IMR-90 (cell line): ENCODE measurements at regions not wholly inside any gene's neighbourhood (a gene's known extent, or its start where the extent isn't known, plus 50 kb on each side); places are given as distances from the start of the nearest gene placed in this dataset.

Experiments
- ATAC-seq: fragments of 200-7000 bp; cut with Tn5 transposase; 2 replicates; pipeline ENCODE4 v1.9.1; 2020; ENCODE audit warnings: low read depth, mild to moderate bottlenecking, moderate library complexity
- BruUV-seq: library from RNA; stranded (reverse); fragments of 400-500 nt; replicated peaks from 2 replicates; lab custom pipeline; 2021; lab: Mats Ljungman, UMichigan
- CTCF ChIA-PET: fragments of 300-600 bp; formaldehyde crosslinking; extraction: SDS; loops from one replicate; lab custom pipeline; 2021; ENCODE audit warnings: antibody characterized with exemption; lab: Yijun Ruan, JAX
- POLR2A ChIA-PET: fragments of 300-600 bp; sonication (Branson Sonifier 250); formaldehyde crosslinking; loops from one replicate; lab custom pipeline; 2022; ENCODE audit warnings: antibody characterized with exemption; ENCODE audit not compliant: unreplicated experiment; lab: Charles Lee
- DNase-seq: peaks from one replicate; pipeline ENCODE4 v3.0.0; 2013
- H2AFZ ChIP-seq: replicated peaks from 2 replicates; pipeline ENCODE3; 2013; ENCODE audit warnings: low read length, mild to moderate bottlenecking; ENCODE audit not compliant: poor library complexity
- H2AK5ac ChIP-seq: 2 replicates; pipeline ENCODE4 v1.6.1; 2013; ENCODE audit warnings: low read depth, low read length, inconsistent platforms
- H2AK9ac ChIP-seq: replicated peaks from 2 replicates; pipeline ENCODE3; 2013; ENCODE audit warnings: mild to moderate bottlenecking, low read depth, low read length, moderate library complexity; ENCODE audit not compliant: poor library complexity
- H2BK120ac ChIP-seq: 2 replicates; pipeline ENCODE4 v1.6.1; 2013; ENCODE audit warnings: low read depth, low read length, inconsistent platforms
- H2BK15ac ChIP-seq: 3 replicates; pipeline ENCODE4 v1.6.1; 2013; ENCODE audit warnings: low read depth, low read length, inconsistent platforms
- H2BK20ac ChIP-seq: 2 replicates; pipeline ENCODE4 v1.6.1; 2013; ENCODE audit warnings: low read depth, mild to moderate bottlenecking, inconsistent platforms, low read length, moderate library complexity
- H2BK5ac ChIP-seq: 2 replicates; pipeline ENCODE4 v1.6.1; 2013; ENCODE audit warnings: mild to moderate bottlenecking, low read depth, low read length, inconsistent platforms; ENCODE audit not compliant: poor library complexity, severe bottlenecking
- H3K14ac ChIP-seq: replicated peaks from 2 replicates; pipeline ENCODE4 v1.6.1; 2013; ENCODE audit warnings: low read depth, low read length, inconsistent platforms
- H3K18ac ChIP-seq: 2 replicates; pipeline ENCODE4 v1.6.1; 2013; ENCODE audit warnings: low read depth, low read length, control low read depth
- H3K23ac ChIP-seq: 2 replicates; pipeline ENCODE4 v1.6.1; 2013; ENCODE audit warnings: low read depth, low read length, inconsistent platforms
- H3K27ac ChIP-seq: 2 replicates; pipeline ENCODE4 v1.5.1; 2013; ENCODE audit warnings: mild to moderate bottlenecking, control low read depth, low read length; ENCODE audit not compliant: insufficient read depth
- H3K27me3 ChIP-seq: 2 replicates; pipeline ENCODE4 v1.6.1; 2013; ENCODE audit warnings: low read length; ENCODE audit not compliant: control insufficient read depth, insufficient read depth
- H3K36me3 ChIP-seq: 2 replicates; pipeline ENCODE4 v1.6.1; 2013; ENCODE audit warnings: low read length, mixed read lengths; ENCODE audit not compliant: control insufficient read depth, insufficient read depth
- H3K4ac ChIP-seq: 2 replicates; pipeline ENCODE4 v1.6.1; 2013; ENCODE audit warnings: low read depth, low read length, inconsistent platforms
- H3K4me1 ChIP-seq: 2 replicates; pipeline ENCODE4 v1.6.1; 2013; ENCODE audit warnings: low read length, mixed read lengths; ENCODE audit not compliant: control insufficient read depth, insufficient read depth
- H3K4me2 ChIP-seq: 2 replicates; pipeline ENCODE4 v1.6.1; 2013; ENCODE audit warnings: low read depth, mild to moderate bottlenecking, control low read depth, low read length, moderate library complexity
- H3K4me3 ChIP-seq: 2 replicates; pipeline ENCODE4 v1.5.1; 2013; ENCODE audit warnings: low read depth, mild to moderate bottlenecking, control low read depth, low read length, moderate library complexity; ENCODE audit not compliant: insufficient read depth
- H3K56ac ChIP-seq: 2 replicates; pipeline ENCODE4 v1.6.1; 2013; ENCODE audit warnings: low read length, inconsistent platforms; ENCODE audit not compliant: insufficient read depth; ENCODE audit errors: extremely low read depth
- H3K79me1 ChIP-seq, 2 experiments: 2 replicates each; pipeline ENCODE4 v1.6.1; 2013; ENCODE audit warnings: low read length in 2 of 2, inconsistent platforms in 1 of 2, low read depth in 1 of 2
- H3K9ac ChIP-seq: 2 replicates; pipeline ENCODE4 v1.6.1; 2013; ENCODE audit warnings: low read depth, low read length, control low read depth
- H3K9me1 ChIP-seq: 2 replicates; pipeline ENCODE4 v1.6.1; 2013; ENCODE audit warnings: low read length, inconsistent platforms; ENCODE audit not compliant: insufficient read depth
- H3K9me3 ChIP-seq: 2 replicates; pipeline ENCODE4 v1.6.1; 2013; ENCODE audit warnings: low read length; ENCODE audit not compliant: control insufficient read depth, insufficient read depth
- H4K20me1 ChIP-seq: 2 replicates; pipeline ENCODE4 v1.6.1; 2013; ENCODE audit warnings: low read length, inconsistent platforms; ENCODE audit not compliant: insufficient read depth
- H4K5ac ChIP-seq: 2 replicates; pipeline ENCODE4 v1.6.1; 2013; ENCODE audit warnings: mild to moderate bottlenecking, low read depth, low read length, control low read depth
- H4K8ac ChIP-seq, 2 experiments: 2 replicates each; pipeline ENCODE4 v1.6.1; 2013; ENCODE audit warnings: low read depth in 2 of 2, low read length in 2 of 2, control low read depth in 1 of 2, inconsistent platforms in 1 of 2
- H4K91ac ChIP-seq: 2 replicates; pipeline ENCODE4 v1.6.1; 2013; ENCODE audit warnings: low read depth, low read length, inconsistent platforms; ENCODE audit not compliant: insufficient read depth
- CEBPB ChIP-seq: IDR thresholded peaks from 2 replicates; pipeline ENCODE4 v1.6.1; 2012; ENCODE audit warnings: low read depth, low read length, improper control_type of control experiment
- MXI1 ChIP-seq: IDR thresholded peaks from 2 replicates; pipeline ENCODE4 v1.6.1; 2012; ENCODE audit warnings: low read depth, mild to moderate bottlenecking, low read length, moderate library complexity, borderline replicate concordance
- RAD21 ChIP-seq: IDR thresholded peaks from 2 replicates; pipeline ENCODE4 v1.6.1; 2012; ENCODE audit warnings: low read length, improper control_type of control experiment
- RCOR1 ChIP-seq: IDR thresholded peaks from 2 replicates; pipeline ENCODE4 v1.6.1; 2012; ENCODE audit warnings: mild to moderate bottlenecking, low read length, improper control_type of control experiment; ENCODE audit not compliant: insufficient replicate concordance
- WGBS, 2 experiments: methylation state at CpG; one replicate each; pipeline versions ENCODE4 v1.1.5 to v1.1.7; 2013; ENCODE audit warnings: missing lambda C conversion rate in 2 of 2; ENCODE audit not compliant: insufficient read length in 1 of 2; ENCODE audit errors: extremely low coverage in 2 of 2; 5-methylcytosine and 5-hydroxymethylcytosine counted together
- dilution Hi-C: fragments of 300-500 bp; cut with HindIII; formaldehyde crosslinking; loops from one replicate; pipeline ENCODE4 v1.14.3; 2018; ENCODE audit warnings: low sequenced_read_pairs; ENCODE audit not compliant: unreplicated experiment
- in situ Hi-C: fragments of 300-500 bp; cut with MboI; formaldehyde crosslinking; loops from 3 replicates; pipeline ENCODE4 v1.14.3; 2019; ENCODE audit warnings: low sequenced_read_pairs, inconsistent platforms, mixed read lengths
- intact Hi-C: fragments of 100-400 bp; cut with micrococcal nuclease; formaldehyde crosslinking; loops from 2 replicates; pipeline ENCODE4 v1.10.0; 2022
- TF ChIP-seq, protein P1 (sequence below): fragments of 150-350 bp; IDR thresholded peaks from 2 replicates; pipeline ENCODE4 v1.6.1; 2017; ENCODE audit warnings: mild to moderate bottlenecking, antibody characterized with exemption, low read length, low read depth
- TF ChIP-seq, protein P2 (sequence below): conservative IDR thresholded peaks from 2 replicates; pipeline ENCODE4 v1.5.1; 2012; ENCODE audit warnings: mild to moderate bottlenecking, low read depth, low read length, improper control_type of control experiment

DNA sequence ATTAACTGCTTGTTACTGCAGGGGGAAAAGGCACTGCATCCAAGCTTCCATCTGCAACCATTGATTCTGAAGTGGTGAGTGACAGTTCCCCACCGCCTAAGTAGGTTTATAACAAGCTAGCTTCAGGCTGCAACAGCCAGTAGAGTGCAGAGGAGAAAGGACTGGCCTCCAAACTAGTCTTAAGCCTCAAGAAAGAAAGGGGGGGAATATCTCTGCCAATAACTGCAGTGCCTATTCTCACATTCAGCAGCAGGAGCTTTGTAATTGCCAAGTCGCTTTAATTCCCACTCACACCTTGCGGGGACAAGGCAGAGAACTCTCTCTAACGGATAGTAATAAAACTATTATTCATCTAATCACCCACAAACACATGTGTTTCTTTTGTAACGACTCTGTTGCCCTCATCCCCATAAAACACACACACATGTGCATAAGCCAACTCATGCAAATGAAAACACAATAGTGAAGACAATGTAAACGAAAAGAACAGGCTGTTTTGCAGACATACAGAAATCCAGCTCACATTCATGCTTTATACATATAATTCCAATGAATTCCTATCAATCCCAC lies 1963.3 kb upstream of the PIK3C3 start:
- Histone ChIP-seq H3K4me2 (no peak overlapping the region), H3K18ac (no peak overlapping the region), H3K56ac (no peak overlapping the region), H3K14ac (no peak overlapping the region), H2BK120ac (no peak overlapping the region), H3K4me1 (no peaks in the 10 kb centered on the region), H3K9ac (no peak overlapping the region), H3K79me1 (no peaks in the 10 kb centered on the region), H2AK9ac (no peak overlapping the region), H3K27ac (no peak overlapping the region), H2AFZ (no peak overlapping the region), H3K4me3 (no peak overlapping the region), H3K27me3 (no peaks in the 10 kb centered on the region), H3K9me1 (no peaks in the 10 kb centered on the region), H4K20me1 (no peaks in the 10 kb centered on the region), H2BK5ac (no peak overlapping the region), H2BK15ac (no peak overlapping the region), H2BK20ac (no peak overlapping the region), H3K4ac (no peak overlapping the region), H2AK5ac (no peak overlapping the region), H3K9me3 (no peaks in the 10 kb centered on the region), H3K23ac (no peak overlapping the region), H4K91ac (no peak overlapping the region), H3K36me3 (no peaks in the 10 kb centered on the region), H4K8ac (no peak overlapping the region), H4K5ac (no peak overlapping the region)
- in situ Hi-C loops (no loop called here), intact Hi-C loops (no loop called here), dilution Hi-C loops (no loop called here)
- DNase-seq = no peak
- 37% methylated on average over 3 of the region's 6 CpGs; no CpG with 5 or more reads in 1 of the 2 experiments for WGBS, 2 experiments
- TF ChIP-seq MXI1 = no peak
- TF ChIP-seq, protein P1, sequence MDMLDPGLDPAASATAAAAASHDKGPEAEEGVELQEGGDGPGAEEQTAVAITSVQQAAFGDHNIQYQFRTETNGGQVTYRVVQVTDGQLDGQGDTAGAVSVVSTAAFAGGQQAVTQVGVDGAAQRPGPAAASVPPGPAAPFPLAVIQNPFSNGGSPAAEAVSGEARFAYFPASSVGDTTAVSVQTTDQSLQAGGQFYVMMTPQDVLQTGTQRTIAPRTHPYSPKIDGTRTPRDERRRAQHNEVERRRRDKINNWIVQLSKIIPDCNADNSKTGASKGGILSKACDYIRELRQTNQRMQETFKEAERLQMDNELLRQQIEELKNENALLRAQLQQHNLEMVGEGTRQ = no peak
- TF ChIP-seq, protein P2, sequence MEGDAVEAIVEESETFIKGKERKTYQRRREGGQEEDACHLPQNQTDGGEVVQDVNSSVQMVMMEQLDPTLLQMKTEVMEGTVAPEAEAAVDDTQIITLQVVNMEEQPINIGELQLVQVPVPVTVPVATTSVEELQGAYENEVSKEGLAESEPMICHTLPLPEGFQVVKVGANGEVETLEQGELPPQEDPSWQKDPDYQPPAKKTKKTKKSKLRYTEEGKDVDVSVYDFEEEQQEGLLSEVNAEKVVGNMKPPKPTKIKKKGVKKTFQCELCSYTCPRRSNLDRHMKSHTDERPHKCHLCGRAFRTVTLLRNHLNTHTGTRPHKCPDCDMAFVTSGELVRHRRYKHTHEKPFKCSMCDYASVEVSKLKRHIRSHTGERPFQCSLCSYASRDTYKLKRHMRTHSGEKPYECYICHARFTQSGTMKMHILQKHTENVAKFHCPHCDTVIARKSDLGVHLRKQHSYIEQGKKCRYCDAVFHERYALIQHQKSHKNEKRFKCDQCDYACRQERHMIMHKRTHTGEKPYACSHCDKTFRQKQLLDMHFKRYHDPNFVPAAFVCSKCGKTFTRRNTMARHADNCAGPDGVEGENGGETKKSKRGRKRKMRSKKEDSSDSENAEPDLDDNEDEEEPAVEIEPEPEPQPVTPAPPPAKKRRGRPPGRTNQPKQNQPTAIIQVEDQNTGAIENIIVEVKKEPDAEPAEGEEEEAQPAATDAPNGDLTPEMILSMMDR = no peak
- no peak for TF ChIP-seq RAD21
- TF ChIP-seq CEBPB = no peak
- no peak for TF ChIP-seq RCOR1
- no peak for ATAC-seq
- ChIA-PET POLR2A (no interaction called here), CTCF (no interaction called here)
- no TSS peak for BruUV-seq
